IPS DF 6.9 (cell line): ENCODE measurements at regions not wholly inside any gene's neighbourhood (a gene's known extent, or its start where the extent isn't known, plus 50 kb on each side); places are given as distances from the start of the nearest gene placed in this dataset.
A peak's percentile ranks its signal among the peaks of the same experiment; 100 is the strongest.

Source experiments
- DNase-seq: peaks from one replicate; pipeline ENCODE4 v3.0.0-alpha.2; 2013; ENCODE audit warnings: low read depth, low spot score
- H3K27ac ChIP-seq: one replicate; pipeline ENCODE4 v1.5.1; 2013; ENCODE audit warnings: low read length, control low read depth
- H3K27me3 ChIP-seq: 2 replicates; pipeline ENCODE4 v1.6.1; 2013; ENCODE audit warnings: mild to moderate bottlenecking, low read length; ENCODE audit not compliant: control insufficient read depth, insufficient read depth
- H3K36me3 ChIP-seq: 2 replicates; pipeline ENCODE4 v1.6.1; 2013; ENCODE audit warnings: low read length; ENCODE audit not compliant: control insufficient read depth, insufficient read depth
- H3K4me1 ChIP-seq: 2 replicates; pipeline ENCODE4 v1.6.1; 2013; ENCODE audit warnings: low read length; ENCODE audit not compliant: control insufficient read depth, insufficient read depth
- H3K4me3 ChIP-seq: 2 replicates; pipeline ENCODE4 v1.5.1; 2013; ENCODE audit warnings: mild to moderate bottlenecking, low read length
- H3K9me3 ChIP-seq: 2 replicates; pipeline ENCODE4 v1.6.1; 2013; ENCODE audit warnings: low read length, inconsistent platforms; ENCODE audit not compliant: control insufficient read depth, insufficient read depth
- WGBS: extraction: QIAGEN DNeasy Blood & Tissue Kit; methylation state at CpG from one replicate; pipeline ENCODE4 v1.1.7; 2013; ENCODE audit warnings: mixed read lengths, missing lambda C conversion rate; ENCODE audit not compliant: insufficient read length, insufficient coverage; 5-methylcytosine and 5-hydroxymethylcytosine counted together

DNA sequence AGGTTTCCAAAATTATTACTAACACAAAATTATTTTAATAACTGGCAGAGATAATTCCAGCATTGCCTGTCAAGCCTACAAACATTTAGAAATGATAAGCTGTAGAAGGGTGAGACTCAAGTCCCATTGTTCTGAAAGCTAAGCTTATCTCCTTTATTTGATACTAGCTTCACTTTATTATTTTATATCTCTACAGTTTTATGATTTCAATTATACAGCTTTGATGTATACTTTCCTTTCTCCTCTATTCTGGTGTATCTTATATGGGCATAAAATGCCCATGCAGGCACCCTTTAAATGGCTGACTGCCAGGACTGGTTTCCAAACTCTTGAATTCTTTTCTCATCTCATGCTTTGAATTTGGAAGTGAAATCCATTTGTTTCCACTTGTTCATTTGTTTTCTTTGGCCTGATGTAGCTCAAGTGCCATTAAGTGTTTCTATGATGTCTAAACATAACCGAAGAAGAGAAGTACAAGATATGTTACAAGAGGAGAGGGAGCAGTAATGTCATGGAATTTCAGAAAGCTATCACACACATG is 372.1 kb upstream of the ARHGEF26 start:
- DNase-seq = no peak
- no CpG with 5 or more reads among the region's 1 CpG for WGBS
- Histone ChIP-seq H3K27me3 (no peaks in the 10 kb centered on the region), H3K4me3 (no peak overlapping the region), H3K36me3 (no peaks in the 10 kb centered on the region), H3K4me1 (no peaks in the 10 kb centered on the region), H3K9me3 (no peaks in the 10 kb centered on the region), H3K27ac (no peak overlapping the region)

DNA sequence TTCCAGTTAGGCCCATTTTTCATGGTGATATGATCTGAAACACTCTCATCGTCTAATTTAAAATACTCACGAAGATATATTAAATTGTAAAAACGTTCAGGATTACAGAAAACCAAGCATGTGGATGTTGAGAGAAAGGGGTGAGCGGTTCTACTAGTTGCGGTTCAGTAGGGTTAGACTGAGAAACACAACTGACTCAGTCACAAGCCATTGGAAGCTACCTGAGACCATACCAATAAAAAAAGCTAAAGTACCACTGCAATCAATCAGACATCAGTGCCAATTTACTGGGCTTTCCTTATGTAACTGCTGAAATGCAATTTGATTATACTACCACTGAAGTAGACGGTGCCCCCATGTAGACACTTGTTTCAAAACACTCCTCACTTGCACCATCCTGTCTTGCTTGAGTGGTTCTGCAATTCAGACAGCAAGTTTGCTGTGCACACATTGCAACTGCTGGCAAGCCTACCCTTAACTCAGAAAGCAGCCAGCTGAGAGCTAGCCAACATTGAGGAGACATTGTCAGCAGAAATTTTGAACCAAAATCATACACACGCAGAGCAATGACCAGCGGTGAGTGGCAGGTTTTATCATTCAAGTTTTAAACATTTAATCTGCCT is 368.7 kb upstream of the ARHGEF26 start:
- Histone ChIP-seq H3K36me3 (no peaks in the 10 kb centered on the region), H3K27me3 (no peaks in the 10 kb centered on the region), H3K9me3 (no peaks in the 10 kb centered on the region), H3K4me3 (no peak overlapping the region), H3K27ac (no peak overlapping the region), H3K4me1 (no peaks in the 10 kb centered on the region)
- no peak for DNase-seq
- WGBS = no CpG with 5 or more reads among the region's 8 CpGs

GRCh38 chr3:153753035-153753434 is 368.2 kb upstream of the ARHGEF26 start:
- H3K27ac ChIP-seq = no peak overlapping the region
- no CpG with 5 or more reads among the region's 2 CpGs for WGBS

GRCh38 chr3:153756816-153757215 is 364.4 kb upstream of the ARHGEF26 start:
- H3K36me3 ChIP-seq = no peaks in the 10 kb centered on the region
- no peaks in the 10 kb centered on the region for H3K4me1 ChIP-seq
- H3K9me3 ChIP-seq = no peaks in the 10 kb centered on the region
- DNase-seq = no peak
- H3K27me3 ChIP-seq = no peaks in the 10 kb centered on the region; the same call in 1 of the 2 replicates
- H3K27ac ChIP-seq = no peak overlapping the region
- no peak overlapping the region for H3K4me3 ChIP-seq

More at GRCh38 chr3:153753035-153753434, 368.2 kb upstream of the ARHGEF26 start:
- Histone ChIP-seq H3K27me3 (no peaks in the 10 kb centered on the region), H3K4me3 (no peak overlapping the region), H3K9me3 (no peaks in the 10 kb centered on the region), H3K4me1 (no peaks in the 10 kb centered on the region), H3K36me3 (no peaks in the 10 kb centered on the region)
- DNase-seq = no peak

DNA sequence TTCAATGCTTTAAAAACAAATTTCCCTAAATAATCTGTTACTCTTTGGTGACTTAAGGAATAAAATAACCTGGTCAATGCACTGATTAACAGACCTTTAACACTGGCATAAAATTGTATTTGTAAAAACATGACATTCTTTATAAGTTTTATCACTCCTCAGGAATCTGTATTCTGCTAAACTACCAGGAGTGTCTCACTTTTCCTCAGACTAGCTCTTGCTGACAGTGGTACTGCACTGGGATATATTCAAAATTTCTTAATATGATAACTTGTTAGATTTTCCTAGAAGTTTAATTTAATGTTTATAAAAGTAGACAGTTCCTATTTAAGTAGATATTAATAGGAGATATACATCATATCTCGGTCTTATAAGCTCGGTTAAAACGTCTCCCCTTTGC is 363.4 kb upstream of the ARHGEF26 start:
- H3K27ac ChIP-seq = no peak overlapping the region
- WGBS = no CpG with 5 or more reads among the region's 3 CpGs

GRCh38 chr3:153760948-153761347 is 360.2 kb upstream of the ARHGEF26 start:
- no peaks in the 10 kb centered on the region for H3K36me3 ChIP-seq
- no peak overlapping the region for H3K4me3 ChIP-seq
- H3K27me3 ChIP-seq = no peaks in the 10 kb centered on the region; the same call in 1 of the 2 replicates
- no peaks in the 10 kb centered on the region for H3K4me1 ChIP-seq
- no CpG with 5 or more reads among the region's 5 CpGs for WGBS
- no peak for DNase-seq
- no peaks in the 10 kb centered on the region for H3K9me3 ChIP-seq
- H3K27ac ChIP-seq = no peak overlapping the region

More for the DNA sequence above, 363.4 kb upstream of the ARHGEF26 start:
- H3K27me3 ChIP-seq = no peaks in the 10 kb centered on the region; the same call in 1 of the 2 replicates
- no peaks in the 10 kb centered on the region for H3K36me3 ChIP-seq
- no peak overlapping the region for H3K4me3 ChIP-seq
- no peaks in the 10 kb centered on the region for H3K4me1 ChIP-seq
- no peak for DNase-seq
- H3K9me3 ChIP-seq = no peaks in the 10 kb centered on the region

DNA sequence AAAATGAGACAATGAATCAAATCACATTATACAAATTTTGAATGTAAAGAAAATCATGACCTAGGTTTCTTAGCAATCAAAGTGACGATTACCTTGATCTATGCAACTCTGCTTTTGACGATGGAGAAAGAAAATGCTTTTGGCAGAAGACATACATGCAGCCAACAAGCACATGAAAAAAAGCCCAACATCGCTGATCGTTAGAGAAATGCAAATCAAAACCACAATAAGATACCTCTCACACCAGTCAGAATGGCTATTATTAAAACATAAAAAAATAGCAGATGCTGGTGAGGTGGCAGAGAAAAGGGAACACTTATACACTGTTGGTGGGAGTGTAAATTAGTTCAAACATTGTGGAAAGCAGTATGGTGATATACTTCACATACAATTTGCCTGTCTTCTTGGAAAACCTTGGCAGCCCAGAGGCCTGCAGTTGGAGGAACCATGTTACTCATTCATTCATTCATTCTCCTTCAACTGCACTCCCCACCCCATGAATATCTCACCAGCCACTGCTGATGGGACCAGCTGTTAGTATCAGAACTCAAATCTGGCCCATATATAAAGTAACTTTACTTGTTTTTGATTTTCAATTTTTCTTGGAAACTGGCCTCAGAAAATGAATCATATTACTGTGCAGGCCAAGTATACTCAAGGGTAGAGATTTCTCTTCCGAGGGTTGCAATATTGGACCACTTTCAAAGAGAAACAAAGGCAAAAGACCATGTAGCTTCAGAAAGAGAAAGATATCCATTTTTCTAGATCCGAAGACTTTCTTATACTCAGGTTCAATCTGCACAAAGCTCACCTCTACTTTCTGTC is 358.6 kb upstream of the ARHGEF26 start:
- H3K4me1 ChIP-seq = no peaks in the 10 kb centered on the region
- H3K4me3 ChIP-seq = no peak overlapping the region
- DNase-seq = no peak
- H3K27me3 ChIP-seq = no peaks in the 10 kb centered on the region; the same call in 1 of the 2 replicates
- H3K27ac ChIP-seq = no peak overlapping the region
- no peaks in the 10 kb centered on the region for H3K36me3 ChIP-seq
- WGBS = no CpG with 5 or more reads among the region's 6 CpGs
- no peaks in the 10 kb centered on the region for H3K9me3 ChIP-seq

GRCh38 chr3:153767601-153768560 is 353.3 kb upstream of the ARHGEF26 start:
- no peaks in the 10 kb centered on the region for H3K4me1 ChIP-seq
- H3K27ac ChIP-seq = no peak overlapping the region
- no peak for DNase-seq
- H3K36me3 ChIP-seq = no peaks in the 10 kb centered on the region
- no peak overlapping the region for H3K4me3 ChIP-seq
- no CpG with 5 or more reads among the region's 9 CpGs for WGBS
- H3K27me3 ChIP-seq = no peaks in the 10 kb centered on the region
- no peaks in the 10 kb centered on the region for H3K9me3 ChIP-seq

- Histone ChIP-seq H3K4me1 (no peaks in the 10 kb centered on the region), H3K4me3 (no peak overlapping the region), H3K27me3 (no peaks in the 10 kb centered on the region), H3K9me3 (no peaks in the 10 kb centered on the region), H3K27ac (no peak overlapping the region), H3K36me3 (no peaks in the 10 kb centered on the region)
- peak; percentile 48 for DNase-seq
- no CpG with 5 or more reads among the region's 5 CpGs for WGBS
Measured at GRCh38 chr3:153768561-153769469, 352.4 kb upstream of the ARHGEF26 start.
